ENCODE measurements at regions not wholly inside any gene's neighbourhood (a gene's known extent, or its start where the extent isn't known, plus 50 kb on each side); places are given as distances from the start of the nearest gene placed in this dataset.

DNA sequence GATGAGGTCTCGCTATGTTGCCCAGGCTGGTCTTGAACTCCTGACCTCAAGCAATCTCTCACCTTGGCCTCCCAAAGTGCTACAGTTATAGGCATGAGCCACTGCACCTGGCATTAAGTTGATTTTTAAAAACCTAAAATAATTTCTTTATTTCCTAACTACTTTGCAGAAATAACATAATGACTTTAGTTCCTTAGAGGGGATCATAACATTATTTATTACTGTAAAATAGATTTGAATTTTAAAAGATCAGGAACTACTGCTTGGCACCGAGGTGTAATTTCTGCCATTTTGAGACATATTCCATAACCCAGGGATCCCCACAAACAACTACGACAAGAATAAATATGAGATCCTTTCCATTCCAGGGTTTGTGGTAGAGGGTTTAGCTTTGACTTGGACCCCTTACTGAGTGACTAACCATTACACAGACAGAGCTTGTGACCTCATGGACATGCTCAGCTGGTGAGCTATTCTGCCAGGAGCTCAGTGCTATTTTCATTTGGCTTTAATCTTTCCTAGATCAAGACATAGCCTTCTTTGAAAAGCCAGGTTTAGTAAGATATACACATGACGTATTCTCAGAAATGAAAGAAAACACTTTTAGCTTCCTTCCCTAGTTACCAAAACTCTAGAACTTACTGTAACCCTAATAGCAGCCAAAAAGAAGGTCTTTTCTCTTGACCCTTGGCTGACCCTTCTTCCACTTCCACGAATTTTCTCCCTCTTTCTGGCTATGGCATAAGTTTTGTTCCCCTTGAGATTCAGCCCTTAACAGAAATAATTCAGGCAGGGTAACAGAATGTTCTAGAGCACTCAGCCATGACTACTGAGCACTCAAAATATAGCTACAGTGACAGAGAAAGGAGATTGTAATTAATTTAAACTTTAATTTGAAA is 75.1 kb upstream of the NUDT4 start:
- DNase-seq (ENCODE audit: low spot score): no peak
- Histone ChIP-seq H3K4me3 (ENCODE audit: severe bottlenecking) (no peak overlapping the region), H3K27ac (ENCODE audit: poor library complexity, severe bottlenecking) (no peak overlapping the region), H3K9me3 (ENCODE audit: severe bottlenecking) (no peaks in the 10 kb centered on the region), H3K4me1 (ENCODE audit: insufficient read depth, poor library complexity, severe bottlenecking) (no peaks in the 10 kb centered on the region), H3K27me3 (ENCODE audit: insufficient read depth, poor library complexity, severe bottlenecking) (no peaks in the 10 kb centered on the region), H3K36me3 (ENCODE audit: low read depth) (no peaks in the 10 kb centered on the region)
- TF ChIP-seq, protein P1, sequence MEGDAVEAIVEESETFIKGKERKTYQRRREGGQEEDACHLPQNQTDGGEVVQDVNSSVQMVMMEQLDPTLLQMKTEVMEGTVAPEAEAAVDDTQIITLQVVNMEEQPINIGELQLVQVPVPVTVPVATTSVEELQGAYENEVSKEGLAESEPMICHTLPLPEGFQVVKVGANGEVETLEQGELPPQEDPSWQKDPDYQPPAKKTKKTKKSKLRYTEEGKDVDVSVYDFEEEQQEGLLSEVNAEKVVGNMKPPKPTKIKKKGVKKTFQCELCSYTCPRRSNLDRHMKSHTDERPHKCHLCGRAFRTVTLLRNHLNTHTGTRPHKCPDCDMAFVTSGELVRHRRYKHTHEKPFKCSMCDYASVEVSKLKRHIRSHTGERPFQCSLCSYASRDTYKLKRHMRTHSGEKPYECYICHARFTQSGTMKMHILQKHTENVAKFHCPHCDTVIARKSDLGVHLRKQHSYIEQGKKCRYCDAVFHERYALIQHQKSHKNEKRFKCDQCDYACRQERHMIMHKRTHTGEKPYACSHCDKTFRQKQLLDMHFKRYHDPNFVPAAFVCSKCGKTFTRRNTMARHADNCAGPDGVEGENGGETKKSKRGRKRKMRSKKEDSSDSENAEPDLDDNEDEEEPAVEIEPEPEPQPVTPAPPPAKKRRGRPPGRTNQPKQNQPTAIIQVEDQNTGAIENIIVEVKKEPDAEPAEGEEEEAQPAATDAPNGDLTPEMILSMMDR (IDR thresholded peaks at IDR 0.05; ENCODE audit: poor library complexity, severe bottlenecking): no peak
- ATAC-seq (ENCODE audit: low read depth): no peak

DNA sequence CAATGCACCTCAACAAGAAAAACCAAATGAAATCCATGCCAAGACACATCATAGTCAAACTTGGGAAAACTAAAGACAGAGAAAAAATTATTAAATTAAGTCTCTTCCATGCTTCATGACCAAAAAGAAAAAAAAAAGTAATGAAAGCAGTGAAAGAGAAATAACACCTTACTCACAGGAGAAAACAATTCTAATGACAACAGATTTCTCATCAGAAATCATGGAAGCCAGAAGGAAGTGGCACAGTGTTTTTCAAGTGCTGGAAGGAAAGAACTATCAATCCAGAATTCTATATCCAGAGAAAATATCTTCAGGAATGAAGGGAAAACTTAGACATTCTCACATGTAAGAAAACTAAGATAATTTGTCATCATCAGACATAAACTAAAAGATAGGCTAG is 71.1 kb upstream of the NUDT4 start:
- TF ChIP-seq, protein P1 (IDR thresholded peaks at IDR 0.05; ENCODE audit: poor library complexity, severe bottlenecking): no peak
- ATAC-seq (ENCODE audit: low read depth) (no peak), DNase-seq (ENCODE audit: low spot score) (no peak)
- H3K4me3 ChIP-seq (ENCODE audit: severe bottlenecking): no peak overlapping the region
- H3K27ac ChIP-seq (ENCODE audit: poor library complexity, severe bottlenecking): no peak overlapping the region
- no peaks in the 10 kb centered on the region for H3K36me3 ChIP-seq (ENCODE audit: low read depth)
- H3K9me3 ChIP-seq (ENCODE audit: severe bottlenecking): no peaks in the 10 kb centered on the region
- H3K4me1 ChIP-seq (ENCODE audit: insufficient read depth, poor library complexity, severe bottlenecking): no peaks in the 10 kb centered on the region
- H3K27me3 ChIP-seq (ENCODE audit: insufficient read depth, poor library complexity, severe bottlenecking): no peaks in the 10 kb centered on the region

DNA sequence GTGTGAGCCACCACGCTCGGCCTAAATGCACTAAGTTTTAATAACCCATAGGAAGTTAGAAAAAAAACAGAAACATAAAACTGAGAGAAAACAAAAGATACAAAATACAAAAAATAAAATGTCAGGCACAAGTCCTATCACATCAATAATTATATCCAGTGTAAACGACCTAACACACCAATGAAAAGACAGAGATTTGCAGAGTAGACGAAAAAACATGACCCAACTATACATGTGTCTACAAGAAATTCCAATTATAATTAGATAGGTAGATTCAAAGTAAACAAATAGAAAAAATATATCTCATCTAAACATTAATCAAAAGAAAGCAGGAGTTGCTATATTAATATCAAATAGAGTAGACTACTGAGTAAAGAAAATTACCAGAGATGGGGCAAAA is 69.4 kb upstream of the NUDT4 start:
- H3K4me3 ChIP-seq (ENCODE audit: severe bottlenecking): no peak overlapping the region
- H3K27ac ChIP-seq (ENCODE audit: poor library complexity, severe bottlenecking): no peak overlapping the region
- H3K36me3 ChIP-seq (ENCODE audit: low read depth): no peaks in the 10 kb centered on the region
- no peak for DNase-seq (ENCODE audit: low spot score)
- TF ChIP-seq, protein P1 (IDR thresholded peaks at IDR 0.05; ENCODE audit: poor library complexity, severe bottlenecking): no peak
- no peaks in the 10 kb centered on the region for H3K4me1 ChIP-seq (ENCODE audit: insufficient read depth, poor library complexity, severe bottlenecking)
- no peaks in the 10 kb centered on the region for H3K27me3 ChIP-seq (ENCODE audit: insufficient read depth, poor library complexity, severe bottlenecking)
- H3K9me3 ChIP-seq (ENCODE audit: severe bottlenecking): no peaks in the 10 kb centered on the region
- no peak for ATAC-seq (ENCODE audit: low read depth)

DNA sequence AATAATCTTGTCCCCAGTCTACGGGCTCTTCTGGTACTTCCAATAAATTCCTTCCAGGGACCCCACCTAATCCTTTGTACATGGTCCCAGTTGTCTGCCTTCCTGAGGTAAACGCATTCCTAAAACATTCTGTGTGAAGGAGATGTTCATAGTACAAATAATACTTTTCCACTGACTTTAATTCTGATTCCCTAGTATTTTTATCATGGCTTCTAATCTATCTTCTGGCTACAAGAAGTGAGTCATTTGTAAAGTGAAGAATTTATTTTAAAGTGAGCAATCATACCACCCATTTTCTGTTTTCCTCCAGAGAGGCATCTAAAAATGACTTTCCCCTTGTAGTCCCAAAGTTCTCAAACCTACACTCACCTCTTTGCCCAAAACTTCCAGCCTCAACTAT is 65.9 kb upstream of the NUDT4 start:
- DNase-seq (ENCODE audit: low spot score) (no peak), ATAC-seq (ENCODE audit: low read depth) (no peak)
- TF ChIP-seq, protein P1 (IDR thresholded peaks at IDR 0.05; ENCODE audit: poor library complexity, severe bottlenecking): no peak
- H3K9me3 ChIP-seq (ENCODE audit: severe bottlenecking): no peaks in the 10 kb centered on the region
- H3K36me3 ChIP-seq (ENCODE audit: low read depth): no peaks in the 10 kb centered on the region
- H3K27ac ChIP-seq (ENCODE audit: poor library complexity, severe bottlenecking): no peak overlapping the region
- H3K27me3 ChIP-seq (ENCODE audit: insufficient read depth, poor library complexity, severe bottlenecking): no peaks in the 10 kb centered on the region
- no peaks in the 10 kb centered on the region for H3K4me1 ChIP-seq (ENCODE audit: insufficient read depth, poor library complexity, severe bottlenecking)
- H3K4me3 ChIP-seq (ENCODE audit: severe bottlenecking): no peak overlapping the region

DNA sequence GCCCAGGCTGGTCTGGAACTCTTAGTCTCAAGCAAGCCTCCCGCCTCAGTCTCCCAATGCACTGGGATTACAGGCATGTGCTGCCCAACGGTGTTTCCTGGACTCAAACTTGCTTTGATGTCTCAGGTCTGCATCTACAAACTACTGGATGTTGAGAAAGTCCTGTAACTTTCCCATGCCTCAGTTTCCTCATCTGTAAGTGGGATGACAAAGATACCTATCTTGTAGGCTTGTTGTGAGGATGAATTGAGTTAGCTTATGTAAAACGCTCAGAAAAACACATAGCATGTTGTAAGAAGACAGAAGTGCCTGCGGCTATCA is 63.6 kb upstream of the NUDT4 start:
- Histone ChIP-seq H3K27me3 (ENCODE audit: insufficient read depth, poor library complexity, severe bottlenecking) (no peaks in the 10 kb centered on the region), H3K36me3 (ENCODE audit: low read depth) (no peaks in the 10 kb centered on the region), H3K4me1 (ENCODE audit: insufficient read depth, poor library complexity, severe bottlenecking) (no peaks in the 10 kb centered on the region), H3K9me3 (ENCODE audit: severe bottlenecking) (no peaks in the 10 kb centered on the region), H3K4me3 (ENCODE audit: severe bottlenecking) (no peak overlapping the region), H3K27ac (ENCODE audit: poor library complexity, severe bottlenecking) (no peak overlapping the region)
- TF ChIP-seq, protein P1 (IDR thresholded peaks at IDR 0.05; ENCODE audit: poor library complexity, severe bottlenecking): no peak
- DNase-seq (ENCODE audit: low spot score): no peak
- no peak for ATAC-seq (ENCODE audit: low read depth)
